ENCODE measurements at regions not wholly inside any gene's neighbourhood (a gene's known extent, or its start where the extent isn't known, plus 50 kb on each side); places are given as distances from the start of the nearest gene placed in this dataset.
"Not testable (repeated sequence)": the region's sequence is repeated elsewhere in the genome, so short reads cannot be mapped to it uniquely, and the experiment has no call there.

GRCh38 chr20:30515915-30516314 lies 741.5 kb upstream of the DEFB115 start:
- not testable (repeated sequence) for TF ChIP-seq ZBTB11 (CRISPR knock-in tag; IDR thresholded peaks at IDR 0.05); POLR2A (IDR thresholded peaks at IDR 0.05; ENCODE audit: low read depth, low read length); ZNF274 (IDR thresholded peaks at IDR 0.05; ENCODE audit: insufficient read depth, insufficient read length); CEBPB (IDR thresholded peaks at IDR 0.05; ENCODE audit: borderline replicate concordance in 1 of 2, low read depth in 2 of 2, low read length in 2 of 2); CTCF (IDR thresholded peaks at IDR 0.05 in 2 of 3, conservative IDR thresholded peaks at IDR 0.05 in 1 of 3; ENCODE audit: control insufficient read depth in 2 of 3, extremely low read depth in 1 of 3, insufficient read depth in 1 of 3, low read depth in 3 of 3, low read length in 3 of 3); BHLHE40 (IDR thresholded peaks at IDR 0.05; ENCODE audit: borderline replicate concordance in 1 of 2, low read depth in 2 of 2, low read length in 1 of 2); MEF2B (IDR thresholded peaks at IDR 0.05; ENCODE audit: partially characterized antibody, poor library complexity, severe bottlenecking); MEF2A (IDR thresholded peaks at IDR 0.05; ENCODE audit: insufficient read depth, low read depth, low read length); ATF3 (IDR thresholded peaks at IDR 0.05; ENCODE audit: borderline replicate concordance, extremely low read depth, low read depth, low read length); ETV6 (conservative IDR thresholded peaks at IDR 0.05 in 1 of 2, IDR thresholded peaks at IDR 0.05 in 1 of 2; ENCODE audit: borderline replicate concordance in 1 of 2, low read depth in 1 of 2)
